ENCODE measurements at regions not wholly inside any gene's neighbourhood (a gene's known extent, or its start where the extent isn't known, plus 50 kb on each side); places are given as distances from the start of the nearest gene placed in this dataset.

GRCh38 chr6:23989885-23990533 lies 136.0 kb upstream of the NRSN1 start:
- no peak for TF ChIP-seq CTCF (IDR thresholded peaks at IDR 0.05)
- no peak for TF ChIP-seq POLR2A (IDR thresholded peaks at IDR 0.05)
